OCI-LY1 (cell line): ENCODE measurements at regions not wholly inside any gene's neighbourhood (a gene's known extent, or its start where the extent isn't known, plus 50 kb on each side); places are given as distances from the start of the nearest gene placed in this dataset.

Source experiments
- H2AFZ ChIP-seq: fragments of 200-600 bp; sonication (generic), shearing (Covaris generic); 2 replicates; pipeline ENCODE4 v1.6.0; 2014; ENCODE audit warnings: antibody characterized with exemption, mild to moderate bottlenecking, low read length
- H3F3A ChIP-seq: fragments of 200-600 bp; sonication (generic), shearing (Covaris generic); 2 replicates; pipeline ENCODE4 v1.6.0; 2014; ENCODE audit warnings: mild to moderate bottlenecking, antibody characterized with exemption, low read length, moderate library complexity; ENCODE audit not compliant: insufficient read depth
- H3K27ac ChIP-seq: fragments of 200-600 bp; sonication (generic); 2 replicates; pipeline ENCODE4 v1.5.1; 2014; ENCODE audit warnings: low read length, mixed run types, mild to moderate bottlenecking, low read depth; ENCODE audit not compliant: poor library complexity, severe bottlenecking
- H3K27me3 ChIP-seq: fragments of 200-600 bp; sonication (generic); 2 replicates; pipeline ENCODE4 v1.6.0; 2014; ENCODE audit warnings: antibody characterized with exemption, mild to moderate bottlenecking, low read length, moderate library complexity; ENCODE audit not compliant: insufficient read depth
- H3K36me3 ChIP-seq: fragments of 200-600 bp; sonication (generic); 2 replicates; pipeline ENCODE4 v1.6.1; 2014; ENCODE audit warnings: mild to moderate bottlenecking, antibody characterized with exemption, low read length, moderate library complexity, mixed read lengths; ENCODE audit not compliant: insufficient read depth
- H3K4me1 ChIP-seq: fragments of 200-600 bp; sonication (generic); 2 replicates; pipeline ENCODE4 v1.5.1; 2014; ENCODE audit warnings: mild to moderate bottlenecking, low read length, moderate library complexity; ENCODE audit not compliant: insufficient read depth, severe bottlenecking
- H3K4me2 ChIP-seq: fragments of 200-600 bp; sonication (generic), shearing (Covaris generic); 2 replicates; pipeline ENCODE4 v1.6.1; 2014; ENCODE audit warnings: low read length
- H3K4me3 ChIP-seq: fragments of 200-600 bp; sonication (generic); 2 replicates; pipeline ENCODE4 v1.5.1; 2014; ENCODE audit warnings: low read length, low read depth, mild to moderate bottlenecking, mixed read lengths; ENCODE audit not compliant: poor library complexity, severe bottlenecking
- H3K79me2 ChIP-seq: fragments of 200-600 bp; shearing (Covaris generic); 2 replicates; pipeline ENCODE4 v1.6.1; 2016; ENCODE audit warnings: mixed run types, low read length, mixed read lengths; ENCODE audit not compliant: insufficient read depth
- H3K9ac ChIP-seq: fragments of 200-600 bp; sonication (generic), shearing (Covaris generic); 2 replicates; pipeline ENCODE4 v1.6.1; 2014; ENCODE audit warnings: mild to moderate bottlenecking, low read length, mixed read lengths
- H3K9me2 ChIP-seq: fragments of 200-600 bp; sonication (generic), shearing (Covaris generic); 2 replicates; pipeline ENCODE4 v1.6.1; 2014; ENCODE audit warnings: low read depth, mild to moderate bottlenecking, low read length, mixed read lengths
- H3K9me3 ChIP-seq: fragments of 200-600 bp; shearing (Covaris generic); 2 replicates; pipeline ENCODE4 v1.6.1; 2014; ENCODE audit warnings: low read length, mixed read lengths
- H4K20me1 ChIP-seq: fragments of 200-600 bp; sonication (generic), shearing (Covaris generic); 2 replicates; pipeline ENCODE4 v1.6.0; 2016; ENCODE audit warnings: mild to moderate bottlenecking, low read length; ENCODE audit not compliant: insufficient read depth
- EZH2 ChIP-seq: fragments of 200-600 bp; sonication (generic), shearing (Covaris generic); IDR thresholded peaks from 2 replicates; pipeline ENCODE4 v1.8.0; 2017; ENCODE audit warnings: borderline replicate concordance, mixed run types, mild to moderate bottlenecking, antibody characterized with exemption, low read length, moderate library complexity, mixed read lengths
- TF ChIP-seq, protein P1 (sequence below): fragments of 200-600 bp; sonication (generic), shearing (Covaris generic); IDR thresholded peaks from 2 replicates; pipeline ENCODE4 v1.5.1; 2017; ENCODE audit warnings: mild to moderate bottlenecking, antibody characterized with exemption, low read length, moderate library complexity, mixed read lengths

GRCh38 chr3:176896165-176896564, 301.1 kb downstream of the TBL1XR1 start:
- H4K20me1 ChIP-seq, result no peaks in the 10 kb centered on the region
- no peaks in the 10 kb centered on the region for H3K4me1 ChIP-seq
- no peaks in the 10 kb centered on the region; the same call in 1 of the 2 replicates for H3K27me3 ChIP-seq
- TF ChIP-seq EZH2, result no peak
- TF ChIP-seq, protein P1, sequence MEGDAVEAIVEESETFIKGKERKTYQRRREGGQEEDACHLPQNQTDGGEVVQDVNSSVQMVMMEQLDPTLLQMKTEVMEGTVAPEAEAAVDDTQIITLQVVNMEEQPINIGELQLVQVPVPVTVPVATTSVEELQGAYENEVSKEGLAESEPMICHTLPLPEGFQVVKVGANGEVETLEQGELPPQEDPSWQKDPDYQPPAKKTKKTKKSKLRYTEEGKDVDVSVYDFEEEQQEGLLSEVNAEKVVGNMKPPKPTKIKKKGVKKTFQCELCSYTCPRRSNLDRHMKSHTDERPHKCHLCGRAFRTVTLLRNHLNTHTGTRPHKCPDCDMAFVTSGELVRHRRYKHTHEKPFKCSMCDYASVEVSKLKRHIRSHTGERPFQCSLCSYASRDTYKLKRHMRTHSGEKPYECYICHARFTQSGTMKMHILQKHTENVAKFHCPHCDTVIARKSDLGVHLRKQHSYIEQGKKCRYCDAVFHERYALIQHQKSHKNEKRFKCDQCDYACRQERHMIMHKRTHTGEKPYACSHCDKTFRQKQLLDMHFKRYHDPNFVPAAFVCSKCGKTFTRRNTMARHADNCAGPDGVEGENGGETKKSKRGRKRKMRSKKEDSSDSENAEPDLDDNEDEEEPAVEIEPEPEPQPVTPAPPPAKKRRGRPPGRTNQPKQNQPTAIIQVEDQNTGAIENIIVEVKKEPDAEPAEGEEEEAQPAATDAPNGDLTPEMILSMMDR, result no peak
- H3K4me3 ChIP-seq, result no peak overlapping the region
- H3K9me2 ChIP-seq, result no peaks in the 10 kb centered on the region
- no peaks in the 10 kb centered on the region for H3K79me2 ChIP-seq
- no peak overlapping the region for H3K27ac ChIP-seq
- no peak overlapping the region for H3K9ac ChIP-seq
- no peaks in the 10 kb centered on the region for H3K36me3 ChIP-seq
- no peak overlapping the region for H3K4me2 ChIP-seq
- H2AFZ ChIP-seq, result no peak overlapping the region
- no peaks in the 10 kb centered on the region for H3K9me3 ChIP-seq
- H3F3A ChIP-seq, result no peaks in the 10 kb centered on the region

GRCh38 chr3:176879710-176880109, 317.6 kb downstream of the TBL1XR1 start:
- Histone ChIP-seq H3K9ac (no peak overlapping the region), H3K27ac (no peak overlapping the region), H3K4me3 (no peak overlapping the region), H2AFZ (no peak overlapping the region), H3K36me3 (no peaks in the 10 kb centered on the region), H3F3A (no peaks in the 10 kb centered on the region), H3K4me1 (no peaks in the 10 kb centered on the region), H4K20me1 (no peaks in the 10 kb centered on the region), H3K79me2 (no peaks in the 10 kb centered on the region), H3K27me3 (no peaks in the 10 kb centered on the region), H3K9me2 (no peaks in the 10 kb centered on the region), H3K4me2 (no peak overlapping the region), H3K9me3 (no peaks in the 10 kb centered on the region)
- TF ChIP-seq, protein P1, result no peak
- no peak for TF ChIP-seq EZH2

DNA sequence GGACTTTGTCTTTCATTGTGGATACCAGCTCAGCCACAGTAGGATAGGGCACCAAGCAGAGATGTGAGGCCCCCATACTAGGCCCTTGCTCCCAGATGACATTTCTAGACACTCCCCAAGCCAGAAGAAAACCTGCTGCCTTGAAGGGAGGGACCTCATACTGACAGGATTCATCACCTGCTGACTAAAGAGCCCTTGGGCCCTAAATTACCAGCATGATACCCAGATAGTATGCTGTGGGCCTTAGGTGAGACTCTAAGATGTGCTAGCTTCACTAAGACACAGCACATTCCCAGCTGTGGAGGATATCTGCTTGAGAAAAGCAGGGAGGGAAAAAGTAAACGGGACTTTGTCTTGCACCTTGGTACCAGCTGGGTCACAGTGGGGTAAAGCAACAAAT, 324.0 kb downstream of the TBL1XR1 start:
- Histone ChIP-seq H3K36me3 (no peaks in the 10 kb centered on the region), H3K4me3 (no peak overlapping the region), H3K4me1 (no peaks in the 10 kb centered on the region), H3K9me2 (no peaks in the 10 kb centered on the region), H3K79me2 (no peaks in the 10 kb centered on the region), H3K4me2 (no peak overlapping the region), H3K27ac (no peak overlapping the region), H4K20me1 (no peaks in the 10 kb centered on the region), H3F3A (no peaks in the 10 kb centered on the region), H3K9ac (no peak overlapping the region), H2AFZ (no peak overlapping the region), H3K27me3 (no peaks in the 10 kb centered on the region; the same call in 1 of the 2 replicates), H3K9me3 (no peaks in the 10 kb centered on the region)
- TF ChIP-seq, protein P1, result no peak
- no peak for TF ChIP-seq EZH2
